ENCODE measurements at regions not wholly inside any gene's neighbourhood (a gene's known extent, or its start where the extent isn't known, plus 50 kb on each side); places are given as distances from the start of the nearest gene placed in this dataset.

DNA sequence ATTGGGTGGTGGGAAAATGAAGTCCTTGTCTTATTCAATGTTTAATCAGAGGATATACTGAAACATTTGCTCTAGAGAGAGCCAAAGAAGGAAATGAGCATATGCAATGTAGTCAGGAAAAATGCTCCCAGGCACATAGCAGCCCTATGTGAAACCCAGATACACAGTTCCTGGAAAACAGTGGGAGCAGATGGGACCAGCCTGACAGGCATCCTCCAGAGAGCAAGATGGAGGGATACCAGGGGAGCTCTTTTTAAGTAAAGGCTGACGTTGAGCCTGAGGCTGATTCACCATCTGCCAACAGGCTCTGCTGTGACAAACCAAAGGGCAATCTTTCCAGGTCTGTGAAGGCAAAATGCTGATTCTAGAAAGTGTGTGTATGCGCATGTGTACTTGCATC is 559.4 kb upstream of the KIRREL3 start:
- ATAC-seq, result no peak
- no peaks in the 10 kb centered on the region for H3K9me3 Mint-ChIP-seq
- H3K27ac Mint-ChIP-seq, result no peak overlapping the region
- H3K36me3 Mint-ChIP-seq, result no peaks in the 10 kb centered on the region
- no peak for DNase-seq (ENCODE audit: low spot score in 2 of 2)

DNA sequence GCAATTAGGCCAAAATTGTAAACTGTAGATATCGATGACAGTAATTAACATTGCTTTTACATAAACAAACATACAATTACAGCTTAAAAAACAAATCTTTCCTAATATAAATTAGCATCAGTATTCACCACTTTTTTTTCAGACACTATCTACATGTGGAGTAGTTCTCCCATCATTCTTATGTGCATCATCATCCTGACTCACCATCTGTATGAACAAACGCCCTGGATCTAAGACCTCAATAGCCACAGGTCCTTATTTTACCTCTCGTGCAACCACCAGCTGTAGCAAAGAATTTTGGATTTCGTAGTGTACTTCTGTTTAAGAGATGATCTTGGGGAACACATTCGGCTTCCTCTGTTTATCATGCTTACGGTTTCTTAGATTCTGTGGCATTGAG is 551.9 kb upstream of the KIRREL3 start:
- ATAC-seq, result no peak
- Mint-ChIP-seq H3K36me3 (no peaks in the 10 kb centered on the region), H3K27ac (no peak overlapping the region)

DNA sequence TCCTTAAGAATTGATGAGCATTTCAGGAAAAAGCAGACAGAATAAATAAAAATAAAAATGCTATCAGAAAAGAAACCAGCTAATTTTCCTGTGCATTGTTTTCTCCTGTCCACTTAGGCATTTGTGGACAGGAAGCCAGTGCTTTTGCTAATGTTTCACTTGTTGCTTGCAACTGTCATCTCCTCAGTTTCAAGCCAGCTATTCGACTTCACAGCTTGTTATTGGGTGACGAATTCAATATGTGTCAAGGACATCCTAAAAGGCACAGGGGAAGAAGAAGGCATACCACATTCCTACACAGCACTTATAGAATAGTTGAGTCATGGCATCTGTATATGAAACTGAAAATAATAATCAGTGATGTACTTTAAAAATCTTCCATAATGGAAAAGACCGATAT is 530.6 kb upstream of the KIRREL3 start:
- no peak for ATAC-seq
- no peak overlapping the region for H3K27ac Mint-ChIP-seq
- no peaks in the 10 kb centered on the region for H3K36me3 Mint-ChIP-seq
- no peak for DNase-seq (ENCODE audit: low spot score in 2 of 2)
- H3K9me3 Mint-ChIP-seq, result peaks cover 0 to 4% of the 10 kb centered on the region in 2 donors

More for the DNA sequence above, 551.9 kb upstream of the KIRREL3 start:
- no peaks in the 10 kb centered on the region for H3K9me3 Mint-ChIP-seq
- DNase-seq (ENCODE audit: low spot score in 2 of 2), result no peak

DNA sequence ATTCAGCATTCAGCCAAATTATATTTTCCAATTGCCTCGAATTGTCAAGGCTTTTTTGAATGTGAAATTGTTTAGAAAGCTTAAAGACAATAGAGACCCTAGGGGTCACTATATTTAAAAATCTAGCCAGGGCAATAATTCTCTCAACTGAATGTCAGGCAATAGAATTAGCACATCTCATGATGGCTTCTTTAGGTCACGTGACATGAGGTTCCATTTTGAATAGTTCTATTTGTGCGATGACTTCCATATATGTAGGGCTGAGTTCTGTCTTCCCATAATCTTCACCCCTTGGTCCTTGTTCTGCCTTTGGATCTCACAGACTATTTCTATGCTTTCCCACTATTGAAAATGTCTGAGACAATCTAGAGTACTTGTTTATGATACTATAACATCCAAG is 527.7 kb upstream of the KIRREL3 start:
- DNase-seq (ENCODE audit: low spot score in 2 of 2) (no peak), ATAC-seq (no peak)
- Mint-ChIP-seq H3K36me3 (no peaks in the 10 kb centered on the region), H3K27ac (no peak overlapping the region), H3K9me3 (peaks cover 0 to 9% of the 10 kb centered on the region in 2 donors)

DNA sequence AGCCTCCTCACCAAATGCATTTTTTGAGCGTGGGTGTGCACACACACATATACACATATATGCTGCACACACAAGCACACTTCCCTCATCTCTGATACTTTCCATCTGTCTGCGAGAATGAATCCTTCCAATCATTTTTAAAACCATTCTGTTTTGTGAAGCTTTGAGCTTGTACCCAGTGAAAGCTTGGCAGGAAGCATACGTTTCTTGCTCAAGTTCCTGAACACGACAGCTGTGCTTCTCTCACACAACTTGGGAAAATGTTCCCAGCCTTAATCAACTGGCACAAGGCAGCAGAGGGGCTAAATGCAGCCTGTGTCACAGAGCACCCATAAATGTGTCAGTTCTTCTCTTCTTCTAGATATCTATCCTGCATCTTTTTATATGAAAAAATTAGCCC is 524.0 kb upstream of the KIRREL3 start:
- ATAC-seq, result no peak
- H3K36me3 Mint-ChIP-seq, result no peaks in the 10 kb centered on the region
- peaks cover 0 to 12% of the 10 kb centered on the region in 2 donors for H3K9me3 Mint-ChIP-seq

DNA sequence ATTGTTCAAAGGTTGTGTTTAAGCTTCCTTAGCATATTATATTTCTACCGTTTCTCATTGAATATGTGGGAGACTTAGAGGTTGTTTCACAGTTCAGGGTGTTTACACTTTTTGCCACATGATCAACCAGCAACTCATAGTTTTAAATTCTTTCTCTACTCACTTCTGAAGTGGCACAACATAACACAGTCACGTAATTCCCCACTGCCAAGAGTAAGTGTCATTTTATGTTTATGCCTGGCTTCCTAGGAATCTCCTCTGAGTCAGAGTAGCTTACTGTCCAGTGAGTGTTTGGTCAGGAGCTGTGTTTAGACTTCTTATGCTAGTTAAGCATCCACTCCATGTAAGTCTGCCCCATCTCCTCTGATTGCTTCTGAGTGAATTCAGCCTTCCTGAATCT is 520.8 kb upstream of the KIRREL3 start:
- Mint-ChIP-seq H3K27ac (peak overlapping the region in 1 of 2 donors; percentile 38), H3K36me3 (no peaks in the 10 kb centered on the region)

More for the DNA sequence above, 524.0 kb upstream of the KIRREL3 start:
- H3K27ac Mint-ChIP-seq, result no peak overlapping the region
- no peak for DNase-seq (ENCODE audit: low spot score in 2 of 2)

DNA sequence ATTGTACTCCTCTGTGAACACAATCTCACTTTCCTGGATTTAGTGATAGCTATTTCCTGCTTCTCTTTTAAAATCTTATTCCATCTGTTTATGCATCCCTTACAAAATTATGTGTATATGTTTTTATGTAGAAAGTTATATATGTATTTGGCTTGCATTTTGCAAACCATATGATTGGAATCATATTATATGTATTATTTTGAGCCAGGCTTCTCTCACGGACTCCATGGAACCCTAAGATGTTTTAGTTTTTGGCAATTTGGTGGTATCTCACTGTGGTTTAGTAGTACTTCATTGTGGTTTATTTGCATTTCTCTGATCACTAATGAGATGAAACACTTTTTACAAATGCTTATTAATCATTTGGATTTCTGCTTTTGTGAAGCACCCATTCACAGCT is 507.3 kb upstream of the KIRREL3 start:
- H3K9me3 Mint-ChIP-seq, result no peaks in the 10 kb centered on the region
- H3K27ac Mint-ChIP-seq, result no peak overlapping the region
- ATAC-seq (no peak), DNase-seq (ENCODE audit: low spot score in 2 of 2) (no peak)
- no peaks in the 10 kb centered on the region for H3K36me3 Mint-ChIP-seq

More for the DNA sequence above, 520.8 kb upstream of the KIRREL3 start:
- DNase-seq (ENCODE audit: low spot score in 2 of 2), result no peak
- no peak for ATAC-seq
- H3K9me3 Mint-ChIP-seq, result peaks cover 0 to 13% of the 10 kb centered on the region in 2 donors

DNA sequence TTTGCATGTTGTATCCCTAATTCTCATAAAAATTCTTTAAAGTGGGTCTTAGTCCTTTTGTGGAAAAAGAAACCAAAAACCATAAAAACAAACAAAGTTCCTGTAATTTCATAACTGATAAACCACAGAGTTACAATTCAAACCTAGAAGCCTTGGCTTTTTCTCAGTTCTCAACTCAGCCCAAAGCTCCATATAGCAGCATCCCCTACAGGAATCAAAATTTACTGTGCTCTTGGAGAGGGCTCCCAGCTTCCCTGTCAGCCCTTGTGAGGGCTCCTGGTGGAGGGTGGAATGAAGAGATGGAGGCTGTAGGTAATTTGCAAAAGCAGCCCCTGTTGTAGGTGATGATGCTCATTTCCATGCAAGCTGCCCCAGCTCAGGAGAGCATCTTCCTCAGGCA is 506.1 kb upstream of the KIRREL3 start:
- Mint-ChIP-seq H3K27ac (no peak overlapping the region), H3K9me3 (no peaks in the 10 kb centered on the region), H3K36me3 (no peaks in the 10 kb centered on the region)
- ATAC-seq (no peak), DNase-seq (ENCODE audit: low spot score in 2 of 2) (no peak)

DNA sequence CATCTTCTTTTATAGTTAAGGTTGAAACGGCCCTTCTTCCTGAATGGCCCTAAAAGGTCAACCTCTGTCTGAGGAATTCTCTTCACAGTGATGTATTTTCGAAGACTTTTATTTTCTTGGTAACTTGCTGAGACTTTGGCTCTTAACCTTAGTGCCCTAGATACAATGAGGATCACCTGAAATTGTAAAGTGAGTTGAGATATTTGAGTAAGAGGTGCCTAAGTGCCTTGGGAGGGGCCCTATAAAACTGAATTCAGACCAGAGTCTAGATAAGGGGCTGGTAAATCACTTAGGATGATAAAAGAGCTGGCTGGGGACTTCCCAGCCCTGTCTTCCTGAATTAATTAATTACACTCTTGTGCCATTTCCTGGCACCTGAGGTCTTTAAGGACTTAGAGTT is 505.6 kb upstream of the KIRREL3 start:
- DNase-seq (ENCODE audit: low spot score in 2 of 2) (no peak), ATAC-seq (no peak)
- H3K27ac Mint-ChIP-seq, result no peak overlapping the region
- H3K9me3 Mint-ChIP-seq, result no peaks in the 10 kb centered on the region
- H3K36me3 Mint-ChIP-seq, result no peaks in the 10 kb centered on the region

DNA sequence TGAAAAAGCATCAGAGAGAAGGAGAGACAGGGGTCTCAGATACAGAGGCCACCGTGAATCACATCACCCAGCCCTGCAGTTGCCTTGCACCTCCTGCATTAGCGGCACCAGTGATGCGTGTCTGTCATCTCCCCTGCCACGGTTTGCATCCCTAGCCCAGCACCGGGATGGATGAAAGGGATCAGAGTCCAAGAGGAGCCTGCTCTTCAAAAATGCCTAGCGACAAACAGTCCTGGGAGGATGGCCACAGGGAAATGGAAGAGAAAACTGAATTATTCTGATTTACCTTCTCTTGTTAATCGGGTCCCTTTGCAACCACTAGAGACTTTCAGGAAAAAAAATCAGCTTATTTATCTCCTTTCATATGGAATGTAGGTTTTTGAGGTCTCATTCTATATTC is 495.6 kb upstream of the KIRREL3 start:
- Mint-ChIP-seq H3K9me3 (peaks cover 0 to 6% of the 10 kb centered on the region in 2 donors), H3K36me3 (peaks cover 0 to 5% of the 10 kb centered on the region in 2 donors), H3K27ac (no peak overlapping the region)
- no peak for DNase-seq (ENCODE audit: low spot score in 2 of 2)
- no peak for ATAC-seq

DNA sequence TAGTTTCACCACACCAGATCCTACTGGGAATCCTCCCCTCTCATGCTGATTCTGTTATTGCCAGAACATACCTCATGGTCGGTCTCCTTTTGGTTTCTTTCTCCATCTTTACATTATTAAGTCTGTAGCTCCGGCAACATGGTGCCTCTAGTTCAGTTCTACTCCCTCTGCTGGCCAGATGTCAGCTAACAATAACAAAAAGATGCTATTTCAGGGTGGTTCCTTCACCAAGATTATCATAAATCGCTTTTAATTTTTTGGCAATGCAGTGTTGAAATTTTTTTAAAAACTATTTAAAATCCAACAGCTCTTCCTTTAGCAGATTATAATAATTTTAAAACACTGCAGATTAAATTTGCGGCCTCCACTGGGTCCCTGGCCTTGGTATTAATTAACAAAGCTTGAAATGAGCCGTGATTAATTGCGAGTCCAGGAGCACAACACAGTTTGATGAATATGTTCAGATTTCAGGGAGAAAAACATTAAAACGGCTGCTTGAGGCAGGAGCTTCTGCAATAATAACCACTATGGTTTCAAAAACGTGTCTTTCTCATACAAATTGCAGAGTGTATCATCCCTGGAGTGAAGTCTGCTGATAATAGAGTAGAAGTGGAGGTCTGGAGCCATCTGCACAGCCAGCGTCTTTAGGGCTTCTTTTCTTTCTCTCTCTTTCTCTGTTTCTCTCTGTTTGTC is 492.9 kb upstream of the KIRREL3 start:
- H3K27ac Mint-ChIP-seq, result no peak overlapping the region
- DNase-seq (ENCODE audit: low spot score in 2 of 2) (no peak), ATAC-seq (no peak)
- H3K9me3 Mint-ChIP-seq, result peaks cover under 1 to 6% of the 10 kb centered on the region in 2 donors
- H3K36me3 Mint-ChIP-seq, result peaks cover 0 to 5% of the 10 kb centered on the region in 2 donors

DNA sequence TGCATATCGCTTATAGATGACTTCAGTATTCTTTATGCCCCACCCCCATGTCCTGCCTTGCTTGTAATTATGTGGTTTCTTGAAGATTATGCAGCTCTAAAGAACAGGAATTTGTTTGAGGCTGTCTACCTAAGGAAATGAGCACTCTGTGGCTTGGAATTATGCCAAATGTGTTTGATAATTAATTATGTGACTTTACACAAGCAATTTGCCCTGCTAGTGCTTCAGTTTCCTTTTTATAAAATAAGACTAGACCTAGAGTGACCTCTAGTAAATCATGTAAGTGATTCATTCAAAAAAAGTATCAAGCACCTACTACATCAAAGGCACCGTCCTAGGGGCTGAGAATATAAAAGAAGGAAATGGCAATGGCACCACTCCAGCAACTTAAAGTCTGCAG is 491.5 kb upstream of the KIRREL3 start:
- ATAC-seq, result no peak
- Mint-ChIP-seq H3K36me3 (peaks cover 0 to 5% of the 10 kb centered on the region in 2 donors), H3K9me3 (peaks cover 8 to 9% of the 10 kb centered on the region in 2 donors)

DNA sequence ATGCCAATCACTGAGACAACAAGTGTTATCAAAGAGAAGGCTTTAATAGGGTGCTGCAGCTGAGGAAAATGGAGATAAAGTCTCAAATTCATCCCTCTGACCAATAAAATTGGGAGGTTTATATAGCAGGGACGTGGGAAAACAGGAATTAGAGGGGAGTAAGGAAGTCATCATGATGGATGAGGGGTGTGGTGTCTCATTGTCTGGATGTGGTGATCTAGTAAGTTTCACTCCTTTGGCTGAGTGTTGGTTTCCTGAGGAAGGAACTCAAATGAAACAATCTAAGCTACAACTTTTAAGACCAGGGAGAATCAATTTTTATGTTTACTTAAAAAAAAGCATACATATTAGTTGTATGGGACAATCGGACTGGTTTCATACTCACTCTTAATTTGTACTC is 491.0 kb upstream of the KIRREL3 start:
- DNase-seq (ENCODE audit: low spot score in 2 of 2), result no peak
- Mint-ChIP-seq H3K36me3 (peaks cover 0 to 5% of the 10 kb centered on the region in 2 donors), H3K27ac (no peak overlapping the region), H3K9me3 (peaks cover 8 to 9% of the 10 kb centered on the region in 2 donors)
- no peak for ATAC-seq

More for the DNA sequence above, 491.5 kb upstream of the KIRREL3 start:
- no peak for DNase-seq (ENCODE audit: low spot score in 2 of 2)
- no peak overlapping the region for H3K27ac Mint-ChIP-seq

DNA sequence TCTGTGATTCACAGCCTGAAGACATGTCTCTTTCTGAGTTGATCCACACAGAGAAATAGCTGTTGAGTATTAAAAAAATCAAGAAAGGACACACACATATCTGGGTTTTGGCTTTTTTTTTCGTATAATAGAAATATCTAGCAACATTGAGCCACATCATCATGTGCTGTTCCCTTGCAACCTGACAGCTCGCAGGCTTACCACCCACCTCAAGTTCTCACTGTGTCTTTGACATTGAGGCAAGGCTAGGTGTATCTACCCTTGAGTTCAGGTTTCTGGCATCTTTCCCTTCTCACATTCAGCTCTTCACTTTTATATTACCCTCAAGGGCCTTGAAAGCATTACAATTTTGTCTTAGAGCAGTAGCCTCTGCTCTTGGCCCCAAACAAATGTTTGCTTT is 490.3 kb upstream of the KIRREL3 start:
- Mint-ChIP-seq H3K27ac (no peak overlapping the region), H3K36me3 (peaks cover 0 to 5% of the 10 kb centered on the region in 2 donors)

DNA sequence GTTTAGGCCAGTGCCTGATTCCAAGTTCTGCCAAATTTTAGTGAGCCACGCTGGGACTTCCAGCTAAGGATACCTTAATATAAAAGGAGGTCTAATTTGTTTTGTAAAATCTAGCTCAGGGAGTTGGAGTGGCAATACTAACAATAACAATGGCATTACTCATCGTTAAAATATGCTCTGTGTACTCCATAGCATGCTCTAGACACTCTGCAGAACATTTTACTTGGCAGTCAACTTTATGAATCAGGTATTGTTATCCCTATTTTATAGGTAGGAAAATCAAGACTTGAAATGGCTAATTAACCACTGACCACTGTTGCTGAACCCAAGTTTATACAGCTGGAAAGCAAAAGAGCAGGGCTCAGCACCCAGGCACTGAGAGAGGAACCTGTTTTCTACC is 485.0 kb upstream of the KIRREL3 start:
- H3K36me3 Mint-ChIP-seq, result no peaks in the 10 kb centered on the region
- no peak for DNase-seq (ENCODE audit: low spot score in 2 of 2)
- no peak for ATAC-seq
- H3K27ac Mint-ChIP-seq, result no peak overlapping the region
- H3K9me3 Mint-ChIP-seq, result peaks cover 4 to 8% of the 10 kb centered on the region in 2 donors

More for the DNA sequence above, 490.3 kb upstream of the KIRREL3 start:
- H3K9me3 Mint-ChIP-seq, result peaks cover 8 to 9% of the 10 kb centered on the region in 2 donors
- no peak for DNase-seq (ENCODE audit: low spot score in 2 of 2)
- ATAC-seq, result no peak

DNA sequence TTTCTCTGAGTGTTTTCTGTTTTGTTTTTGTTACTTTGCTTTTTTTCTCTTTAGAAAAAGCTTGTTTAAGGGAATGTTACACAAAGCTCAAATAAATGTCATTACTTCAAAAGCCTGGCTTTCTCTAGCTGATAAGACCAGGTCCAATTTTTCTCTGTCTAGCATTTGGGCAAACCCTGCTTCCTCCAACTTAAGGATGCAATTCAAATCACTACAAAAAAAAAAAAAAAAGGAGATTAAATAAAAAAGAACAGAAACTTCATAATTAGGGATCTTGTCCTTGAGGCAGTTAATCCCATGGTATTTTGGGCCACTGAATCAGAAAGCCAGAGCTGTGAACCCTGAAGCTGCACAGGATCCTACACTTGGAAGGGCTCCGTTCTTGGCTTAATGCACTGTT is 480.8 kb upstream of the KIRREL3 start:
- DNase-seq (ENCODE audit: low spot score in 2 of 2), result no peak
- Mint-ChIP-seq H3K27ac (no peak overlapping the region), H3K36me3 (no peaks in the 10 kb centered on the region), H3K9me3 (no peaks in the 10 kb centered on the region)
- no peak for ATAC-seq

DNA sequence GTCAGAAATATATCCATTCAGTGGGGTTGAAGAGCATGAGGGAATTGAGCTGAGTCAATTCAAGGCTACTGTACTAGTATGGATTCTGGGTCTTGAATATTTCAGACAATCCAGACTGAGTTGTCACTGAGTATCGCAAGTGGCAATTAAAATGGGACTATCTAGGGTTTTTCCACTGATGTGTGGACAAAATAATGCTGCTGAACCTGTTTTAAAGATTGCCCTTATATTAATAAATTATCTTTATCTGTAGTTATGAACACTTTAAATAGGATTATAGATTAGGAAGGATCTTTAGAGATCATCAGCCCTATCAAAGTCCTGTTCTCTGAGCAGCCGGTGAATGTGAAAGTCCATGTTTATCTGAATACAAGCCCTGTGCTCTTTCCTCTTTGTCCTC is 478.3 kb upstream of the KIRREL3 start:
- Mint-ChIP-seq H3K9me3 (no peaks in the 10 kb centered on the region), H3K36me3 (no peaks in the 10 kb centered on the region), H3K27ac (no peak overlapping the region)
- no peak for DNase-seq (ENCODE audit: low spot score in 2 of 2)
- ATAC-seq, result no peak

DNA sequence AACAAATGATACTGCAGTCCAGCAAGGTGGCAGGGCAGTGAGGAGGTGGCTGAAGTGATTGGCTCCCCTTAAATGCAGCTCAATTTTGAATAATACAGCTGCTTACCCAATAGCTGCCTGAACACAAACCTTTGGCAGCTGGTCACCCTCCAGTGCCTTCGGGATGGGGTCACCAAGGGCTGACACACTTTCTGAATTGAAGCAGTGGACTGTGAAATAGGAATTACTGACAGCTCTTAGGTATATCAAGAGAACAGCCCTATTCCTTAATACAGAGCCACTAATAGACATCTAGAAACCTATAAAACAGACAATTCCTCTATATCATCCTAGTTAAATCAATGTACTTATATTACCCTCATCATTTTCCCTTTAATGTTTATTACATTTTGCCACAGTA is 474.2 kb upstream of the KIRREL3 start:
- Mint-ChIP-seq H3K9me3 (no peaks in the 10 kb centered on the region), H3K27ac (no peak overlapping the region), H3K36me3 (no peaks in the 10 kb centered on the region)
- no peak for ATAC-seq
- no peak for DNase-seq (ENCODE audit: low spot score in 2 of 2)

All from activated naive CD4-positive, alpha-beta T cell treated with anti-CD3 and anti-CD28 coated beads, Interleukin-2, amount 50 U/mL, for 72 hours (primary cell).